OCI-LY3 (cell line): ENCODE measurements at regions not wholly inside any gene's neighbourhood (a gene's known extent, or its start where the extent isn't known, plus 50 kb on each side); places are given as distances from the start of the nearest gene placed in this dataset.

Experiments
- EZH2phosphoT487 ChIP-seq: fragments of 200-600 bp; shearing (Covaris generic); IDR thresholded peaks from 2 replicates; pipeline ENCODE4 v1.6.1; 2018; ENCODE audit warnings: antibody characterized with exemption, mixed run types, low read depth
- TF ChIP-seq, protein P1 (sequence below): fragments of 200-600, 300-600 bp; sonication (generic); IDR thresholded peaks from 2 replicates; pipeline ENCODE4 v1.5.1; 2014; ENCODE audit warnings: antibody characterized with exemption, low read length, low read depth

DNA sequence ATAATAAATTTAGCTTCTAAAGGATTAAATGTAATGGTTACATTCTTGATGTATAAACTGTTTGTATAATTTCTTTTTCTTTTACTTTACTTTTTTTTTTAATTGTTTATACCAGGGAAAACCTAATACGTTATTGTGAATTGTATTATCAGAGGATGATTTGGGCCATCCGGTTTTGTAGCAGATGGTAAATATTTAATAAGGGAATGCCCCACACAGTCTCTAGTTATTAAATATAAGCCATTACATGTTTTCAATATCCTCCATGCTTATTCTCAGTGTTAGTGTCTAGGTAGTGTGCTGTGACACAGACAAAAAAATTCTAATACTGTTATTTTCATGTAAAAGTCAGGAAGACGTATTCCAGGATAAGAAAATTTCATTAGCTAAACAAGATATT lies 553.9 kb downstream of the ZNF804A start:
- TF ChIP-seq, protein P1, sequence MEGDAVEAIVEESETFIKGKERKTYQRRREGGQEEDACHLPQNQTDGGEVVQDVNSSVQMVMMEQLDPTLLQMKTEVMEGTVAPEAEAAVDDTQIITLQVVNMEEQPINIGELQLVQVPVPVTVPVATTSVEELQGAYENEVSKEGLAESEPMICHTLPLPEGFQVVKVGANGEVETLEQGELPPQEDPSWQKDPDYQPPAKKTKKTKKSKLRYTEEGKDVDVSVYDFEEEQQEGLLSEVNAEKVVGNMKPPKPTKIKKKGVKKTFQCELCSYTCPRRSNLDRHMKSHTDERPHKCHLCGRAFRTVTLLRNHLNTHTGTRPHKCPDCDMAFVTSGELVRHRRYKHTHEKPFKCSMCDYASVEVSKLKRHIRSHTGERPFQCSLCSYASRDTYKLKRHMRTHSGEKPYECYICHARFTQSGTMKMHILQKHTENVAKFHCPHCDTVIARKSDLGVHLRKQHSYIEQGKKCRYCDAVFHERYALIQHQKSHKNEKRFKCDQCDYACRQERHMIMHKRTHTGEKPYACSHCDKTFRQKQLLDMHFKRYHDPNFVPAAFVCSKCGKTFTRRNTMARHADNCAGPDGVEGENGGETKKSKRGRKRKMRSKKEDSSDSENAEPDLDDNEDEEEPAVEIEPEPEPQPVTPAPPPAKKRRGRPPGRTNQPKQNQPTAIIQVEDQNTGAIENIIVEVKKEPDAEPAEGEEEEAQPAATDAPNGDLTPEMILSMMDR, result no peak
- TF ChIP-seq EZH2phosphoT487, result no peak
